GM18499 (cell line): ENCODE measurements at regions not wholly inside any gene's neighbourhood (a gene's known extent, or its start where the extent isn't known, plus 50 kb on each side); places are given as distances from the start of the nearest gene placed in this dataset.

Experiments used
- ATAC-seq: cut with Tn5 transposase; IDR thresholded peaks from one replicate; pipeline ENCODE4 v1.9.1; 2021; ENCODE audit warnings: moderate number of reproducible peaks; ENCODE audit not compliant: insufficient read depth, unreplicated experiment

DNA sequence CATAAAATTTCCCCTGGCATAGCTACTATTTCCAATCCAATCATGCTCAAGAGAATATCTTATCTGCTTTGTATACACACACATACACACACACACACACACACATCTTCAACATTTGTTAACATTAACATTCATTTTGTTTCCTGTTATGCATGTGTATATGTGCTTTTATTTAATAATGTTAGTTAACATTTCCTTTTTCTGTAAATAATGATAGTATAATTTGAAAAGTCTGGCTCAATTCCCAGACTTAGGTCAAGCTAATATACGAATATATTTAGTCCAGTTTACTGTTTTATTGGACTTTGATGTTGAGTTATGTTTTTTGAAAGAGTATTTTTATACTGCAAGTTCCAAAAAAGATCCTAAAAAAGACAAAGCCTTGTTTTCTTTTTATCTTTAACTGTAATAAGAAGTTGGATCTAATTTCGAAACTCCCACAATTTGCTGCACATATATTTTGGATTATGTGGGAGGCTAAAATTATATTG lies 1072.4 kb downstream of the EFNB2 start:
- ATAC-seq, result no peak

DNA sequence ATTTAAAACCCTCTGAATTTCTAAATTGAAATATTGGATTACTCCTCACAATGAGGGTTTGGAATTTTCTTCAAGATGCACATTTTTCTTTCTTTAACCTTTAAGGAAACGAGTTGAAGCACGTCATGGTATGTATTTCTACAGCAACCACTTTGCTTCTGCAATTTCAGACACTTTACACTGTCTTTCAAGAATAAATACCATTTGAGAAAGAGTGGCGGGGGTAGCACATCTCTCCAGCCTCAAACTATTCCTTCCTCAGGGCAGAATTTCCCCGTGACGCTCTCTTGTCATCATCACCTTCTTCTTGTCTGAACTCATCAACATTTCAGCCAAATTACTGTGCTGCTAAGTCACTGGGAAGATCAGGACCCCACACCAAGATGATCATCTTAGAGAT lies 1073.4 kb downstream of the EFNB2 start:
- ATAC-seq, result no peak

DNA sequence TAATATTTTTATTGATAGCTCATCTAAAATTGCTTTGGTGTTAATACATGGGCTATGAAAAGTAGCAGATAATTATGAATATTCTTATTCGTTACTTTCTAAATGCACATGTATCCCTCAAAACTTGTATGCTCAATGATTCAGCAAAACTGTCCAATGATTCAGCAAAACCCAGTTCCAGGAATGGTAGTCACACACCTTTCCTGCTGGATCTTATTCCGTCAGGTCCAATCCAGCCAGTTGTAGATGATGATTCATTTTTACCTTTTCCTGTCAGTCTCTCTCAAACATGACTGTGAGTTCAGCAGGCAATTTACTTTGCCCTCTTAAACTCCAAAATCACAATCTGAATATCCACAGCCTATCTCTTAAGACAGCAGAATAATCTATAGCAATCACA lies 1082.6 kb downstream of the EFNB2 start:
- ATAC-seq, result no peak

DNA sequence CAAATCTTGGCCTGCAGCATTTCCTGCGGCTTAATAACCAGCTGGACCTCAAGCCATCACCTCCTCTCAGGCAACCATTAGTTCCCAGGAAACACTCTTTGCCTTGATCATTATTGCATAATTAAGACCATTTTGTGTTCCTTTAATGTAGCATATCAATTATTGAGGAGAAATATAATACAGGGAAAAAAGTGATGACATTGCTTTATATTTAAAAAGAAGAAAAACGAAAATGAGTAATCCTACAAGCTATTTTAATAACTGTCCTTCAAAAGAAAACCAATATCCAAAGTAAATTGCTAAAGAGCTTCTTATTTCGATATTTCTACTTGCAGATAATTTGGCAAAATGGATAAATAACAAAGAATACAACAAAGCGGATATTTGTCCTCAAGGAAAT lies 1084.7 kb downstream of the EFNB2 start:
- ATAC-seq, result no peak

DNA sequence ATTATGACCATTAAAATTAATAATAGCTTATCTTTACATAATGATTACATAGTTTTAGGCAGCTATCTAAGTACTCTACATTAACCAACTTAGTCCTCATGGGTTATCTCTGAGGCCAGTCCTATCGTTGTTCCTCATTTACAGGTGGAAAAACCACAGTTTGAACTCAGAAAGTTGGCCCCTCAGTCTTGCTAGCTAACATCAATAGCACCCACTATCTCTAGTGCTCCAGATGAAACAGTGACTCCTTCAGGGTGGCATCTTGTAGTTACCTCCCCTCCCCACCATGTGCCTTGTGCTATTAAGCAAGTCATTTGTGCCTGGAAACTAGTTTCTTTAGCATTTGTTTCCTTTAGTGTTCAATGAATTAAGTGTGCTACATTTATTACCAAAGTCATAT lies 1086.7 kb downstream of the EFNB2 start:
- no peak for ATAC-seq

DNA sequence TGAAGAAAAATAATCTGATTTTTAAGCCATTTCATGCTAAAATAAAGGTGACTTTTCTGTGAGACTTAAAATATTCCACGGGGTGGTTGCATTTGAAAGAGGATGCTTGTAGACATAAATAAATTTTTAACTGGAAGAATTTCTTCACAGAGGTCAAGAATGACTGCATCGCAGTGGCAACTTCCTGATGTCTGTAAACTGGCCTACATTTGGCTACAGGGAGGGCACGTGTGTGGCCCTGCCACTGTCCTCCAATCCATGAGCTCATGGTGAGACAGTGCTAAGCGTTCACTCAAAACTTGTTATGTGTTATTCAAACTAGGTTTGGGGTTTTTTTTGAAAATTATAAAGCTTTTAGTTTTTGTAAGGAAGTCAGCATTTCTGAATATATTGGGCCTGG lies 1089.3 kb downstream of the EFNB2 start:
- no peak for ATAC-seq

DNA sequence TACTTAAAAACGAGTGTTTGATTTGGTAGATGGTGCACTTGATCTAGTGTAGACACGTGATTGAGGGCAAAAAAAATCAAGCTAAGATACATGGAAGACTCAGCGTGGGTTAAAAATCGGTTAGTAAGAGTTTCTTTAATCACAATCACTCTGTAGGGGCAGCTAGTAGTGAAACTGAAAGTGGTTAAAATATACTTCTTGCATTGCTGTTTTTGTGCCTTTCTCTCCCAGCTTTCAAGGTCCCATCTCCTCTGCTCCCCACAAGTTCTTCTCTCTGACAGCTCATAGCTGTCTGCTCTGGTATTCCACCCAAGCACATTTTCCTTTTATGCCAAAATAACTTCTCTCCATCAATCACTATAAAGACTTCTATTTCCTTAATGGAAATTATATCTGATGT lies 1089.7 kb downstream of the EFNB2 start:
- ATAC-seq, result no peak

DNA sequence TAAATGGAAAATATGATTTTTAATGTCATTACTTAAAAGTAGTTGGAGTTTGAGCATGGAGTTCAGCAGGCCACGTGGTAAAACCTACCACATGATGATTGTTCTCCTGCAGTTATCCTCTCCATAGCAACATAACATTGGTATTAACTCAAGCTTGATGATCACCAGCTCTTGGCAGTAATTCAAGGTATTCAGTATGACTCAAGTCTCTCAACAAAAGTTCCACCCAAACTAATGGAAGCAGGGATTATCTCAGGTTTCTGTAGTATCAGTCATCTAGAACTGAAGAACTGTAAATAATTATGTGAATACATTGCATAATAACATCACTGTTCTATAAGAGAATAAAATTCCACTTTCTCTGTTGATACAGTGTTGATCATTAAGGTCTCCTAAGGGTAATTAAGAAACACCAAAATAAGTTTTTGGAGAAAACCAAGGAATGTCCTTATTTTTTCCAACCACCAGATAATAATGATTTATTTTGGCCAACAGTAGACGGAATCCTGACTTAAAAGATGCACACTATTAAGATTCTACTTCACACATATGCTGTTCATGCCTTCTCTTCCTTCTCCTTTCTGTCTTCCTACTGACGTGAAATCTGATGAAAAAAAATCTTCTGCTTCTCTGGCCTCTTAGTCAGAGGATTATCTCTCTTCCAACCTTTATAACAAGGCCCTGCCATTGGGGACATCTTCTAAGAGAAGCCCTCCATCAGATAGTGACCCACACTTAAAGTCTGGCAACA lies 1092.3 kb downstream of the EFNB2 start:
- ATAC-seq, result no peak

DNA sequence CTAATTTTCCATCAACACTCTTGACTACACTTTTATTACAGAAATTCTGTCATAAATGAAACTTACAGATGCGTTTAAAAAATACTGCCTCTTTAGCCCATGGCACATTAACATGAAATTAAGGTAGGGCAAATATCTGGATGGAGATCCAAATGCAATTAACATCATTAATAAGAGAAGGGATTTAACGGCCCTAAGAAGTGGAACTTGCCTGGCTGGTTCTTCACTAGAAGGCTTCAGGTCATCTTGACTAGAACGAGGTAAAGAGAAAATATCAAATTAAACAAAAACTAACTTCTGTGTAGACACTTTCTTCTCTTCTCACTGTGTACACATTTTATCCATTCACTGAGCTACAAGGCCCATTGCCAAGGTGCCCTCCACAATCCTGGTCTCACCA lies 1093.4 kb downstream of the EFNB2 start:
- ATAC-seq, result no peak

DNA sequence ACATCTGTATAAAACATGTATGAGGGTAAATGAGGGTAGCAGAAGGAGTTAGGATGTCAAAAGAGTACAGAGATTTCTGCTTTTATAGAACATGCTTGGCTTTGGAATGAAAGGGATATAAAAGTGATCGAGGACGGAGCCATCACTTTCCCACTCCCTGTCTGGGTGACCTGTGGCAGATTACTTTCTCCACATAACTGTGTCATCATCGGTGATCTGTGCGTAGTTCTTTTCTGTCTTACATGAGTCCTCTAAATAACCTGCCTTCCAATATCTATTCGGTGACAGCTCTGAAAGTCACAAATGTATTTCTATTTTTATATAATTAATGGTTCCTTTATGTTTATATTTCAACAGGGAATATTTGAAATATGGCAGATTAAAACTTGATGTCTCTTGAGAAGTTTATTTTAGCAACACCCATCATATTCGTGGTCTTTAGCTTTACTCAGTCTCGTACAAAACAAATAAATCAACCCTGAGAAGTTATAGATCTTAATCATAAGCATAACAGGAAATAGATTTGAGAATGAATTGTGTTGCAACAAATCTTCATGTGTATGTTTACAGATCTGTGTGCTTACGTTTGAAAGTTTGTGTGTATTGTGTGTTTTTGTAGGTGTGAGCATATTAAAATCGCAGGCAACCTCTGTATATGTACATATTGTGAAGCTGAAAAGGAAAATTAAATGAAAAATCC lies 1094.3 kb downstream of the EFNB2 start:
- ATAC-seq, result no peak

DNA sequence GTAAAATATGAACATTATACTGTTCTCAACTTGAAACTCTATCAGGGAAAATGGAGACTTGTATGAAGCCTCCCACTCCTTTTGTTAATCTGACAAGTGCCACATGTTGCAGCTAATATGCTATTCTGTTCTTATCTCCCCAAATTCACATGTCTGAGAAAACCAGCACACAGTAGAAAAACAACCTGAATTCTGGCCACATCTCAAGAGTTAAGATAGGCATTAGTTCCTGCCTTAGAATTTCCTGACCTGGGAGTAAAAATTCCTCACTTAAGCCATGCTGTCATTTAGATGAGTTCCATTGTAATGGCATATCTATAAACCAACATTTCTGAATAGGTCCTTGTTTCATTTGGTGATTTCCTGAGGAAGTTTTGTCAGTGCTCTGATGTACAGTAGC lies 1098.5 kb downstream of the EFNB2 start:
- no peak for ATAC-seq

DNA sequence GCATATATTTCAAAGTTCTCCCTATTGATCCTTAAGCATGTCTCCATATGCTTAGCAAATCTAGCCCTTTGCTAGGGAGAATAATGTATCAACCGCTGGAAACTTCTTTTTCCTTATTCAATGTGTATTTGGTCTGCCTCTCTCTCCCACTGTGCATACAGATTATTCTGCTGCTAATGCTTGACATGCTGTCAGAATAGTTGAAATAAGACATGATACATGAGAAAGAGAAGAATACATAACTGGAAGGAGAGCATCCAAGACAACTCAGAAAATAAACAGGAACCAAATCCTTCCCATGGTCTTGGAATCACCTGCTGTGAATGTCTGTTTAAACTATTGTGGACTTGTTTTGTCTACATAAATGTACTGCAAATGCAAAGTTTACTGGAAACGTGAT lies 1103.0 kb downstream of the EFNB2 start:
- no peak for ATAC-seq

DNA sequence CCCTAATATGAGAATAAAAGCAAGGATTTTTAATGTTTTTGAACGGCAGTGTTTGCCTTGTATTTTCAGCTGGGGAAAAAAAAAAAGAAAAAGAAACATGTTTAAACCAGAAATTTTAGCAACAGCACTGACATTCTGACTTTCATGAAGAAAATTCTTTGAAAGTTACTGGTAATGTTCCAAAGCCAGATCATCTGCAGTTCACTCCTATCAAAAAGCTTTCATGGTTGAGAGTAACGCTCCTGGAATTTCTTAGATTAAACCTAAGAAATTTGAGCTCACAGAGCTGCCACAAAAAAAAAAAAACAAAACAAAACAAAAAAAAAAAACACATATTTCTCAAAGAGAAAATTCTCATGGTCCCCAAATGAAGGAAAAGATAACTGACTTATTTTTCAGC lies 1106.7 kb downstream of the EFNB2 start:
- ATAC-seq, result no peak

DNA sequence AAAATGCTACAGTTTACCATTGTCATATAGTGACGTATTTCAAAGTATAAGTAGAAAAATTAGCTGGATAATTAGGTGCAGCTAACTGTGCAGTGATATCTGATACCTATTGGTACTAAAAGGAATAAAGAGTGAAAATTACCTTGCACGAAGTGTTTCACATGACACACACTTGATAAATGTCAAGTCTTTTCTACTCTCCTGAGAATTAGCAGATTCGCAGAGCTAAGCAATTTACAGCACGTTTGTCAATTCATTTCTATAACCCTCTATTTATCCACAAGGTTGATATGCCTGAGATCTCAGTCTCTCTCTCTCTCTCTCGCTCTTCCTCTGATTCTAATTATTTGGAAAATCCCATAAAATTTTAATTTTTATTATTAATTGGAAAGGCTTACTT lies 1109.0 kb downstream of the EFNB2 start:
- no peak for ATAC-seq

DNA sequence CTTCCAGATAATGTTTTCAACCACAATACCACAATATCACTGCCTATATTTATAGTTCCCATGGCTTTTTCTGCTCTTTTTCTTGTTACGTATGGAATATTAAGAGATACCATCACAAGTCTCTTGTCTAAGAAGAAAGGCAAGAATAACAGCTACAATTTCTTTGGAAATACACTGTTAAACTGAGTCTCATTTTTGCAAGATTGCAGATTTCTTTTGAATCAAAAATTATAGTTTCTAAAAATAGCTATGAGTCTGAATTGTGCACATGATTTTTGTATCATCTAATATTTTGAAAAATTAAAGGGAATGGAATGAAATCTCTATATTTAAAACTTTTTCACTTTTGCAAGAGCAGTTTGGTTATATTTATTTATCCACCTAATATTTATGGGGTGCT lies 1120.8 kb downstream of the EFNB2 start:
- no peak for ATAC-seq

DNA sequence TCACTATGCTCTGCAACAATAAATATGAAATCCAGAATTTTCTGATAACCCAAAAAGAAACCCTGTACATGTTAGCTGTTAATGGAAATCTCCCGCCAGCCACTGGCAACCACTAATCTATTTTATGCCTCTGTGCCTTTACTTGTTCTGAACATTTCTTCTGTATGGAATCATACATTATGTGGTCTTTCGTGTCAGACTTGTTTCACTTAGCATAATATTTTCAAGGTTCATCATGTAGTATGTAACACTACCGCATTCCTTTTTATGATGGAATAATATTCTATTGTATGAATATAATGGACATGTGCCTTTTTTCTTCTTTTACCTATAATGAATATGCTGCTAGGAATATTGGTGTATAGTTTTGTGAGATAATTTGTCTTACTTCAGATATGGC lies 1123.3 kb downstream of the EFNB2 start:
- ATAC-seq, result no peak

DNA sequence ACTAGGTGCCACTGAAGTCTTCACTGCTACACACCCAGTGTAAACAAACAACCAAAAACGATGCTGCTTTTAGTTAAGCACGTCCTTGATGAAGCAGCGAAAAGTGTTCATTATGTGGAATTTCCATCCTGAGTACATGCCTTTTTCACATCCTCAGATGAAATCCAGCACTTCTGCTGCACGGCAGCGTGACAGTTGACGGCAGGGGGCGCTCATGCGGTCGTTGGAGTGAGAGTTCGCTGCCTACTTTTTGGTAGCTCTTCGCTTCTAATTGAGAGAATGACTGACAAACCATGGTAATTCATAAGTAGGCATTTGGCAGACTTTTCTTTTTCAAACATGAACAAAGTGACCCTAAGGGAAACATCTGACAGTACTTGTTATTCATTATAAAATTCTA lies 1124.9 kb downstream of the EFNB2 start:
- ATAC-seq, result no peak

DNA sequence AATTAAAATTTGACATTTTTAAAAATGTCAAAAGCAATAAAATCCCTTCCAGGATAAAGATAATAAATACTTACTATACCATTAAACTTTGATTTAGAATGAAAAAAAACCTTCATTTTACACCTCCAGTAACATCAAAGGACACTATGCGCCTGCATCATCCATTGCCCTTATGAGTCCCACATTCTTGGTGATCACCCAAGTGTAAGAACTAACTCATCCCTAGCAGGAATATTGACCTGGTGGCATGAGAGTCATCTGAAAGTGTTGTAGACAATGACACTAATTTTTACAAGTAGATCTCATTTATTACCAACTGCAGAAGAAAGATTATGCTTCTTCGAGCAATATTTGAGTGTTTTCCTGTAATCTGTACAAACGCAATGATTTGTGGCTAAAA lies 1128.9 kb downstream of the EFNB2 start:
- ATAC-seq, result no peak

DNA sequence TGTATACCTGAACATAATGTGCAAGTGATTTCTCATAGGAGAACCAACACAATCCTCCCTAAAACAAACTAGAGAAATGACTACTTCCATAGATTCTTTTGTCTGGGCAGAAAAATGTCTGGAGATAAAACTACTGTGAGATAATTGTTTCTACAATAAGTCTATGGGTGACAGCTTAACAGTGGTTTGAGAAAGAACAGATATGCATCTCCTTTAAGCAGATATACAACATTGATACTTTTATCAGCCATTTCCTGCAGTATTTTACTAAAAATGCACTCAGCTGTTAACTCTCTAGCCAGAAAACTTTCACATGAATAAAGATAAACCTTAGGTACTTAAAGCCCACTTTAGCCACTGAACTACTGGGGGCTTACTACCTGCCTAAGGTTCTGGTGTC lies 1132.4 kb downstream of the EFNB2 start:
- ATAC-seq, result no peak

DNA sequence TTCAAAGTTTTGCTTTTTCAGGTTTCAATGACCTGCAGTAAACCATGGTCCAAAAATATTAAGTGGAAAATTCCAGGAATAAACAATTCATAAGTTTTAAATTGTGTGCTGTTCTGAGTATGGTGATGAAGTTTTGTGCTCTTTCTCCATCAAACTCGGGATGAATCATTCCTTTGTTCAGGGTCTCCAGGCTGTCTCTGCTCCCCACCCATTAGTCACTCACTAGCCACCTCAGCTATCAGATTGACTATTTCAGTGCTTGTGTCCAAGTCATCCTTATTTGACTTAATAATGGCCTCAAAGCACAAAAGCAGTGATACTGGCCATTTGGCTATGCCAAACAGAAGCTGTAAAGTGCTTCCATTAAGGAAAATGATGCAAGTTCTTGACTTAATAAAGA lies 1140.4 kb downstream of the EFNB2 start:
- ATAC-seq, result no peak

DNA sequence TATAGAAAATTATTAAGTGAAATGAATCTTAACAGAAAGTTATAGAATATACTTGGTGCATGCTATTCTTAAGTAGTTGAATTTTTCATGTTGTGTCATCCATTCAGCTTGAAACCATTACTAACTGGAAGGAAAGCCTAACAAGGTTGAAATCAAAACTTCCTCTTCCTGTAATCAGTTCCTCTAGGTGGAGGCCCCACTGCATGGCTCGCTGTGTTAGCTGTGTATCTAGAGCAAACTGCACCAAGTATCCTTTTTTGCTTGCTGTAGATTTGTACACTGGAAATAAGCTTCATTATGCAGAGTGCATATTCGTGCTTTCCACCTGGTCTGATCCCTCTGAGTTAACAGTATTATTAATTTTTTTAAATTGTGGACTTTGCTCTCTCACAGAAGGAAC lies 1146.1 kb downstream of the EFNB2 start:
- ATAC-seq, result no peak

DNA sequence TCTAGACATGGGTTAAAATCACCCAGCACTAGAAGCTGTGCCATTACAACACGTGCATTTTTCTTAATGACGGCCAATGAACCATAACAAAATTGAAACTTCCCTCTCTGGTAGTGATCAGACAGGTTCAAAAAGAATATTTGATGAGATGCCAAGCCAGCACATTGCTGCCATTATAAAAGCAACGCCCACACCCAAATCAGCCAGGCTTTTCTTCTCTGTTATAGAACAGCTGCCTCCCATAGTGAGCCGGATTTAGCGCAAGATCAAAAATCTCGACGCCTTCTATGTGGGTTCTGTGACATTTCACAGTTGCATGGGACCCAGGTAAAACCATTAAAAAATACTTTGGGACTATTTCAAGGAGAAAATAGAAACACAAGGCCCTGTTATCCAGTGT lies 1158.0 kb downstream of the EFNB2 start:
- ATAC-seq, result no peak
